VCaP (cell line): ENCODE measurements at regions not wholly inside any gene's neighbourhood (a gene's known extent, or its start where the extent isn't known, plus 50 kb on each side); places are given as distances from the start of the nearest gene placed in this dataset.

Experiments used
- H3K27ac ChIP-seq: fragments of 450-650 bp; 2 replicates; pipeline ENCODE4 v1.5.1; 2017
- TF ChIP-seq, protein P1 (sequence below): fragments of 450-650 bp; conservative IDR thresholded peaks from 2 replicates; pipeline ENCODE4 v1.5.1; 2017; ENCODE audit warnings: mild to moderate bottlenecking, moderate library complexity

DNA sequence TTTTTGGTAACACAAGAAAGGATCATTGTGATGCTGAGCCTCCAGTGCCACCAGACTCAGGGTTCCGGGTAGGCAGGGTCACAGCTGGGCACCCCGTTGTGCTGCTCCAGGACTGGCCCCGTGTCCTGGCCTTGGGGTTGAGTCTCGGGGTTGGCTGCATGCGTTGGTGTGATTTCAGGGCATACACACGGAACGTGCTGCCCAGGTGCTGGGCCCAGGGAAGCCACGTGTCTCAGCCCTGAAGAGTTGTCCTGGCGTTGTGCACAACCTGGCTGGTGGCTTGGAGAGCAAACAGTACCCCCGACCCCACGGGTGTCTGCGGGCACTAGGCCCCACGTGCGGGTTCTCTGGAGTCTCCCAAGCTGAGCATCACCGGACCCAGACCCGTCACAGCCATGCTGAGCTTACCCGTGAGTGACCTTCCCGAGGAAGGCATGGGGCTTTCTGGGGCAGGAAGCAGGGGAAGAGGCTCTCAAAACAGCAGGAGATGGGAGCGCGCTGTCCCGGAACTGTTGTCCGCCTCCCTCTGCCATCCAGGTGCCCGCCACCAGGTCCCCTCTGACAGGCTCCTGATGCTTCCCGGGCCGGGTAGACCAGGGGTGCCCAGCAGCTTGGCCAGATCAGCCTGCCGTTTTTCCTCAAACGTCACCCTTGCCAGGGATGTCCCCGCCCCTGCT lies 66.1 kb upstream of the ENPP6 start:
- H3K27ac ChIP-seq = peak overlapping the region; percentile 45

DNA sequence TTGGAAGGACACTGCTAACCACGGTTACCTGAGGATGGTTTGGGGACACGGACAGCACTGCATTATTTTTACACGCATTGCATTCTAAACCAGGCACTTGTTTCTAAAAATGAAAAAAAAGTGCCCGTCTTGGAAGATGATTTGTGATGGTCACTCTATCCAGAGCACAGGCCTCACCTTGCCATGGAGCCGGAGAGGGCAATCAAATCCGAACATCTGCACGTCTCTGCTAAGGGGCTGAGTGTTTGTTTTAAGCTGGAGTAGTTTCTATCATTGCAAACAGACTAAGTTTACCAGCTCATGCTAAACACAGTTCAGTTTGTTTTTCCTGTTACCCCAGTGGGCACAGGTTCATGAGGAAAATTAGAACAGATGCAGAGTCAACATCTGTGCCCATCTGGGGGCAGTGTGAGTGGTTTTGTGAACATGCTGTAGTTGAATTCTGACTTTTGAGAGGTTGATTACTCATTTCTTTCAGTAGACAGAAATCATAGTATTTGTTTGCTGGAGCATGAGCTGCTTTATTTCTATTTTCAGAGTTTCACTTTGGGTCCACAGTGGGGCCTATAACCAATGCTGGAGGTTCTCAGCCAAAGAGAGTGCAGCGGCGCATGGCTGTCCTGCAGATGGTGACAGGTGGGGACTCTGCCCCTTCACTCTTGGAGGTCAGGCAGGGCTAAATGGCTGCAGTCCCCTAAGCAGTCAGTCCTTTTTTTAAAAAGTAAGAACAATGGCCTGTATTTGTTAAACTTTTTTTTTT lies 65.4 kb upstream of the ENPP6 start:
- TF ChIP-seq, protein P1, sequence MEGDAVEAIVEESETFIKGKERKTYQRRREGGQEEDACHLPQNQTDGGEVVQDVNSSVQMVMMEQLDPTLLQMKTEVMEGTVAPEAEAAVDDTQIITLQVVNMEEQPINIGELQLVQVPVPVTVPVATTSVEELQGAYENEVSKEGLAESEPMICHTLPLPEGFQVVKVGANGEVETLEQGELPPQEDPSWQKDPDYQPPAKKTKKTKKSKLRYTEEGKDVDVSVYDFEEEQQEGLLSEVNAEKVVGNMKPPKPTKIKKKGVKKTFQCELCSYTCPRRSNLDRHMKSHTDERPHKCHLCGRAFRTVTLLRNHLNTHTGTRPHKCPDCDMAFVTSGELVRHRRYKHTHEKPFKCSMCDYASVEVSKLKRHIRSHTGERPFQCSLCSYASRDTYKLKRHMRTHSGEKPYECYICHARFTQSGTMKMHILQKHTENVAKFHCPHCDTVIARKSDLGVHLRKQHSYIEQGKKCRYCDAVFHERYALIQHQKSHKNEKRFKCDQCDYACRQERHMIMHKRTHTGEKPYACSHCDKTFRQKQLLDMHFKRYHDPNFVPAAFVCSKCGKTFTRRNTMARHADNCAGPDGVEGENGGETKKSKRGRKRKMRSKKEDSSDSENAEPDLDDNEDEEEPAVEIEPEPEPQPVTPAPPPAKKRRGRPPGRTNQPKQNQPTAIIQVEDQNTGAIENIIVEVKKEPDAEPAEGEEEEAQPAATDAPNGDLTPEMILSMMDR = no peak
- H3K27ac ChIP-seq = peak overlapping the region; percentile 45

More for the DNA sequence above, 66.1 kb upstream of the ENPP6 start:
- TF ChIP-seq, protein P1 = no peak

DNA sequence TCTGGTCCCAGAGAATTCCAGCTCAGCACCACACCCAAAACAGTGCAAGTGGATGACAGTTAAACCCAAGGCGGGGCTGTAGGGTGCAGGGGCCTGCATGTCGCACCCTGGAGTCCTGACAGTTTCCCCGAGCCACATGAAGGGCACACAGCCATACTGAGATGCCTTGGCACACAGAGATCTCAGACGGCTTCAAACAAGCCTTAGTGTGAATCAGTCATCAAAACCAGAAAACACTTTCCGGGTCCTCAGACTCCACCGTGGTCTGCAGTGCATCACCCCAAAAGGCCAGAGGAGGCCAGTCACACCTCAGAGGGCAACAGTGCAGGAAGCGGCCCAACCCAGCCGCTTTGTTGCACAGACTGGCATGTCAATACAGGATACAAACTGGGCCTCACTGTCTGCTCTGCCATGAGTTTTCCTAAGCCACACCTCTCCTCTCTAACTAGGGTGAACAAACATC lies 64.6 kb upstream of the ENPP6 start:
- H3K27ac ChIP-seq = peak overlapping the region; percentile 45
- TF ChIP-seq, protein P1 = 0 out of 2 replicates have a peak, but pooled peaks have one; percentile 15

DNA sequence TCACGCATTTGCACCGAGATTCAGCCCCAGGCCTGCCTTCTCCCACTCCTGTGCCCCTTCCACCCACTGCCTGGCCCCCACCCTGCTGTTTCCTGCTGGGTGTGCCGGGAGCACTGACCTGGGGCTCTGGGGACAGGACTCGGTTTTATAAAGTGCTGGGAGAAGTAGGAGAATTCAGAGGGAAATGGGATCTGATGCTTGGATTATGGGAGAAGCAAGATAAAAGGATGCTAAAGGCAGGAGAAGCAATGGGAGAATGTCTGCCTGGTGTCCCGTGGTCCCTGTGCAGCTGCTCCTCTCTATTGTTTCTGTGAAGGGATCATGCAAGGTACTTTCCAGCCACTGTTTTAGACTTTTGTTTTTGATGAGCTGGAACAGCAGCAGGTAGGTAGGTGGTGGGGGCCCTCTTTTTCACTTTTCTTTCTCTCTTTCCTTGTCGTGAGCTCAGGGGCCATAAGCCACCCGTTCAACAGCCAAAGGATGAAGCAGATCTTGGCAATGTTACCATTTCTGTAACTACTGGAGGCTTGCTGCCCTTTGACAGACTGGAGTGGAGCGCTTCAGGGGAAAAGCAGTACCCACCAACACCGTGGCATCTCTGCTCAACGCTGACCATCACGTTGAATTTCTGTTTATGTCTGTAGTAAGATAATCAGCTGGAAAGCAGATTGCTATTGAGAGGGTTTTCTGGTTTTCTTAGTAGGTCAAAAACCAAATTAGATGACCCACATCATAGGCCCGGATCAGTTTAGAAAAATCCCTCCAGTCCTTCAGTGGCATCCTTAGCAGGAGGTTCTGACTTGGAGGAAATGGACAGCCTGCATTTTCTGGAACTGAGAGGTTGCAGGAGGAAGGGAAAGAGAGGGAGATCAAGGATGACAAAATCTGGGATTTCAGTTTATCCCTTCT lies 63.8 kb upstream of the ENPP6 start:
- H3K27ac ChIP-seq = no peak overlapping the region

DNA sequence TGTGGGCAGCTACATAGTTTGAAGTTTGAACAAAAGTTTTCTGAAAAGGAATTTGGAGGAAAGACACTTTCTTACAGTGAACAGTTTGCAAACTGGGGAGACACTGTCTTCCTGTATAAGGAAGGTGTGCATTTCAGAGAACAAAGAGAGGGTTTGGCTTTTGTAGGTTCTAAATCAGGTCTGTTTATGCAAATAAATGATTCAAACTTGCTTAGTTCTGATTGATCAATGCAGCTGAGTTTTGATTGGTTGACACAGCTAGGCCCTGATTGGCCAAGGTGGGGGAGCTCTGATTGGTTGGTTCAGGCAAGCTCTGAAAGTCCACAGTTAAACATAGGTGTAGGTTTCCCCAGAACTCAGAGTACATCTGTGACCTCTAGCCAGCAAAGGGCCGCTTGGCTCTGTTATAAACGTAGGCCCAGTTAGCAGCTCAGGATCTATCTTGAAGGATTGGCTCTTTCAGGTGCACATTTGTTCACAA lies 63.0 kb upstream of the ENPP6 start:
- TF ChIP-seq, protein P1 = no peak
- no peak overlapping the region for H3K27ac ChIP-seq

More for the DNA sequence above, 63.8 kb upstream of the ENPP6 start:
- TF ChIP-seq, protein P1 = no peak

DNA sequence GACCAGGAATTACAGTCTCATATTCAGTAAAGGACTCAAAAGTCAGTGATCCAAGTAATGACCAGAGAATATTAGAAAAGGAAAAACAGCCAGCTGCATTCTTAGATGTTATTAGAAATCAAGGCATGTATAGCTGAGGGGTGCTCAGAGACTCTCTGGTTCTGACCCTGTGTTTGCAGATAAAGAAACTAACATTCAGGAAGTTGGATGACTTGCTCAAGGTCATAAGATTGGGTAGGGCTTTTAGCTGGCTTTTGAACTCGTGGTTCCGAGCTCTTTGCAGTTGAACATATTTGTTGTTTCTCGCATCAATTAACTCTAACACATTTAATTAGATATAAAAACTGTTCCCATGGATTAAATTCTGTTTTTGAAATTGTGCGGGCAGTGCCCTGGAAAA lies 62.5 kb upstream of the ENPP6 start:
- TF ChIP-seq, protein P1 = no peak
- H3K27ac ChIP-seq = no peak overlapping the region
